ENCODE measurements at regions not wholly inside any gene's neighbourhood (a gene's known extent, or its start where the extent isn't known, plus 50 kb on each side); places are given as distances from the start of the nearest gene placed in this dataset.

- TF ChIP-seq CTCF (conservative IDR thresholded peaks at IDR 0.05 in 1 of 2, IDR thresholded peaks at IDR 0.05 in 1 of 2; ENCODE audit: low read depth in 1 of 2, low read length in 2 of 2) (no peak), EZH2 (IDR thresholded peaks at IDR 0.05; ENCODE audit: low read length, missing control alignments) (no peak)
Observed at GRCh38 chr19:31120952-31121351, 228.3 kb downstream of the TSHZ3 start.

All from fibroblast of lung (primary cell).